ENCODE measurements at regions not wholly inside any gene's neighbourhood (a gene's known extent, or its start where the extent isn't known, plus 50 kb on each side); places are given as distances from the start of the nearest gene placed in this dataset.

GRCh38 chr12:92248977-92249376 lies 103.3 kb upstream of the BTG1 start:
- TF ChIP-seq POLR2A (IDR thresholded peaks at IDR 0.05; ENCODE audit: low read depth, low read length) (no peak), POLR2AphosphoS5 (IDR thresholded peaks at IDR 0.05; ENCODE audit: low read depth, low read length) (no peak)
